GM04504 (cell line): ENCODE measurements at regions not wholly inside any gene's neighbourhood (a gene's known extent, or its start where the extent isn't known, plus 50 kb on each side); places are given as distances from the start of the nearest gene placed in this dataset.
A peak's percentile ranks its signal among the peaks of the same experiment; 100 is the strongest.
"Not testable (repeated sequence)": the region's sequence is repeated elsewhere in the genome, so short reads cannot be mapped to it uniquely, and the experiment has no call there.

ENCODE experiments used
- DNase-seq: peaks from one replicate; pipeline ENCODE4 v3.0.0-alpha.2; 2012; ENCODE audit warnings: low read depth

DNA sequence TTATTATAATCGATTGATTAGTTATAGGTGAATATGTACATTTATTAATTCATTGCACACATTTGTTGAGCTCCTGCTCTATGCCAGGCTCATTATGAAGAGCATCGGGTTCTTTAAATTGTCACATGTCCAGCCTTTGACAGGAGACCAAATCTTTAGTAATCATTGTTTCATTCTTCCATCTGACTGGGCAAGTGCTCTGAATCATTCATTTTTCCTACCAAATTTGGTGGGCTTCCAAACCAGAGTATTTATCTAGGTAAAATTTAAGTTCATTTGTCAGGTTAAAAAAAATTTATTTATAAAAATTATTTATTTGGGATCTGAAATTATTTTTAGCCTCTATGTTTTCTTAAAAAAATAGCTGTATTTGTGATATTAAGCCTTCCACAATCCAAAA is 404.9 kb upstream of the MMS22L start:
- DNase-seq = no peak

GRCh38 chr6:97689078-97689754 is 406.2 kb upstream of the MMS22L start:
- no peak for DNase-seq

- DNase-seq = peak; percentile 63
Measured at GRCh38 chr6:97697456-97697855, 414.4 kb upstream of the MMS22L start.

GRCh38 chr6:97701801-97702200 is 418.8 kb upstream of the MMS22L start:
- DNase-seq = no peak

- no peak for DNase-seq
Measured at GRCh38 chr6:97702248-97702647, 419.2 kb upstream of the MMS22L start.

DNA sequence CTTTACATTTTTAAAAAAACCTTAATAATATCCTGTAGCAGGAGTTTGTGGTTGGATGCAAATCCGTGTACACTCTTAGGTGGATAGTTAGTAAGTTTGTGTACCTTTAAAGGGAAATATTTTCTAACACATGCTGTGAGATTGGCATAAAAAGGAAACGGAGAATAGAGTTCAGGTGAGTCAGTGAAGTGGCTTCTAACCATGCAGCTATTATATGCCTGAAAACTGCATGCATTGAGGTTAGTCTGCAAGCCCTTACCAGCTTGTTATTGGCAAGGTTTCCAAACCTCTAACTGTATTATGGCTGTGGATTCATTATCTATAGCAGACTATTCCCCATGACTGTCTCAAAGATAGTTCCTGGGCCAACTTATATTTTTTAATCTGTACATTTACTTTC is 420.6 kb upstream of the MMS22L start:
- no peak for DNase-seq

- no peak for DNase-seq
Measured at GRCh38 chr6:97705568-97705967, 422.6 kb upstream of the MMS22L start.

- DNase-seq = no peak
Measured at GRCh38 chr6:97712751-97713150, 429.7 kb upstream of the MMS22L start.

DNA sequence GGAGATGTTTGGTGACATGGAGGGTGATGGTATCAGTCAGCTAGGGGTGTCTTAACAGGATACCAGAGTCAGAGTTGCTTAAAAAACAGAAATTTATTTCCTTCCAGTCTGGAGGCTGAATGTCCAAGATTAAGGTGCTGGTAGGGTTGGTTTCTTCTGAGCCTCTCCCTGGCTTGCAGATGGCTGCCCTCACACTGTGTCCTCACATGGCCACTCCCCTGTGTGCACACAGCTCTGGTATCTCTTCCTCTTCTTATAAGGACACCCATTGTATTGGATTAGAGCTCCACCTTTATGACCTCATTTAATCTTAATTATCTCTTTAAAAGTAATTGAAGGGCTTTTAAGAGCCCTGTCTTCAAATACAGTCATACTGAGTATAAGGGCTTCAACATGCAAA is 431.8 kb upstream of the MMS22L start:
- DNase-seq = no peak

DNA sequence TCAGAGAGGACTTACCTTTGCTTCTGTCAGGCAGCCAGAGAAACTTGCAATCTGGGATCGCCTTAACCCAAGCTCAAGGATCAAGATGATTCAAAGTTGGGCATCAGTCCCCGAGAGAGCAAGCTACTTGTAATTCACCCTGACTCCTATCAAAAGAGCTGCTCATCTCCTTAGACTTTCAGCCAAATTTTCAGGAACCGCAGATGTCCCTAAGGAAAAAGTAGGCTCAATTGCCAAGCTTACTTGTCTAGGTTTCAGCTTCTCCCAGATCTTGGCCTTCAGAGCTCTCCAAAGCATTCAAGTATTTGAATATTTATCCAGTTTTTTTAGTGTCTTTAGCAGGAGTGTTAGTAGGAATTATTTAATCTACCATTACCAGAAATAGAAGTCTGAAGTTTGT is 434.1 kb upstream of the MMS22L start:
- DNase-seq = peak; percentile 18

GRCh38 chr6:97726378-97726777 is 443.4 kb upstream of the MMS22L start:
- DNase-seq = no peak

GRCh38 chr6:97732045-97732444 is 449.0 kb upstream of the MMS22L start:
- DNase-seq = no peak

DNA sequence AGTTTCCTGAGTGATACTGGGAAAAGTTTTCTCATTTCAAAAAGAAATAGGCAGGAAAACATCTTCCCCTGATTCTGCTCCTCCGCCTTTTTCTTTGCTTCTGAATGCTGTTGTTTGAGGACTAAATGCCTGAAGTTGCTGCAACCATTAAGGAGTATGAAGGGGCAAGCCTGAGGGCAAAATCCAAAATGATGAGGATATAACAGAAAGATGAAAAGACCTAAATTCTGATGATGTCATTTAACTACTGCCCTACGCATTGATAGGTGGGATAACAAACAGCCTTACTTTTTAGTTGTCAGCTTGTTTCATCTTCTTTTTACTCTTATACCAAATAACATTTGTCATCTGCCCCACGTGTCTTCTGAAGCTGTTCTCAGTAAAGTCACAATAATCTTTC is 474.6 kb upstream of the MMS22L start:
- no peak for DNase-seq

DNA sequence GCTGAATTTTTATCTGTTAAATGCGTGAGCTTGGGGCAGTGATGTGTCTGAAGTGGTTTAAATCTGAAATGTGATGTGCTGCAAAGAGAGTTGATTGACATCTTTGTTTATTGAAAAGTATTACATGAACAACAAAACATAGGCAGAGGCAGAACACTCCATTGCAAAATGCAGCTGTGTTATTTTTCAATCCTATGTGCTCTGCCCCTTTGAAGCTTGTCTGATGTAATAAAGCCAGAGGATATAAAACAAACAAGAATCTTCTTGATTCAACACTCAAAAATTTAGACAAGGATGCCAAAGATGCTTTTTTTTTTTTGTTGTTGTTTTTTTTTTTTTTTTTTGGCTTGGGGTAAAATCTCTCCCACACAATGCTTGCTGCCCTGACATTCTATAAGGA is 482.4 kb upstream of the MMS22L start:
- peak; percentile 47 for DNase-seq

DNA sequence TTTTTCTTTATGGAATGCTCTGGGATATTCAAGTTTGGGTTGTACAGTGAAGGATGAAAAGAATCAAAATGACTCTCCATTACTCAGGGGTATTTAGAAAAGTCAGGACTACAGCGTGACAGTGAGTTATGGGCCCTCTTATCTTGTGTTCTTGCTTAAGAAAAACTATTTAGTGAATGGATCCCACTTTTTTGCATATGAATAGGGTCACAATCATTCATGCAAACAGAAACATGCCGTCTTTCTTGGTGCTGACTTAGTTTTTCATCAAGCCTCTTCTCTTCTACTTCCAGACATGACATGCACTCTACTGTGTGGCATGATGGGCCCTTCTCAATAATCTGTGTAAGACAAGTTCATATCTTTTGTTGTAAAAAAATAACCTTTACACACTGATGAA is 488.4 kb upstream of the MMS22L start:
- DNase-seq = no peak

GRCh38 chr6:97775012-97775411 is 492.0 kb upstream of the MMS22L start:
- DNase-seq = no peak

DNA sequence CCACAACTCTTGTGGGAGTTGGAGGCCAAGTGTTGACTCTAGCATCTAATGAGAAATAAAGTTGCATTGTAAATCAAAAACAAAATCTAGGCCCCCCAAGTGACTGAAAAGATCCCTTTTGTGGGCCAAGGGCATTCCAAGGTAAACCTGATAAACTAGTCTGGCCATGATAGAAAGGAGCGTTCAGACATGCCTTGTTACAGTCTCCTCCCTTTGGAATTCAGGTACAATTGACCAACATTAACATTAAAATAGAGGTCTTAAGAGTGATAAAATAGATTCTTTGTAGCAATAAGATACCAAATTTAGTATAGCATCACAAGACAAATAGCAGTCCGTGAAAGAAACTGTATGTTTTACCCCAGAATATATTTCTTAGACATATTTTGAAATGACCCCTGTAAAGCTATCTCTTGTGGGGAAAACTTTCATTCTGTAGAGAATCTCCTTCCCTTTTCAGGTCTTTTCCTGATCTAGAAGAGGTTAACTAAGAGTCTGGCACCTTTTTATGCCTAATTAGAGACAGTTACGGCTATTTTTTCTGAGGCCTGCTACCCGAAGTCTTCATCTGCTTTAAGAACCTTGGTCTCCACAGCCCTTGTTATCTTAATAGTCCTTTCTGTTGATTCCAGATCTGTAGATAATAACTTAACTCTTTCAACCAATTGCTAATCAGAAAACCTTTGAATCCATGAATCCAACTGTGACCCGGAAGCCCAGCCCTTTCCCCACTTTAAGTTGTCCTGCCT is 495.4 kb upstream of the MMS22L start:
- DNase-seq = no peak

DNA sequence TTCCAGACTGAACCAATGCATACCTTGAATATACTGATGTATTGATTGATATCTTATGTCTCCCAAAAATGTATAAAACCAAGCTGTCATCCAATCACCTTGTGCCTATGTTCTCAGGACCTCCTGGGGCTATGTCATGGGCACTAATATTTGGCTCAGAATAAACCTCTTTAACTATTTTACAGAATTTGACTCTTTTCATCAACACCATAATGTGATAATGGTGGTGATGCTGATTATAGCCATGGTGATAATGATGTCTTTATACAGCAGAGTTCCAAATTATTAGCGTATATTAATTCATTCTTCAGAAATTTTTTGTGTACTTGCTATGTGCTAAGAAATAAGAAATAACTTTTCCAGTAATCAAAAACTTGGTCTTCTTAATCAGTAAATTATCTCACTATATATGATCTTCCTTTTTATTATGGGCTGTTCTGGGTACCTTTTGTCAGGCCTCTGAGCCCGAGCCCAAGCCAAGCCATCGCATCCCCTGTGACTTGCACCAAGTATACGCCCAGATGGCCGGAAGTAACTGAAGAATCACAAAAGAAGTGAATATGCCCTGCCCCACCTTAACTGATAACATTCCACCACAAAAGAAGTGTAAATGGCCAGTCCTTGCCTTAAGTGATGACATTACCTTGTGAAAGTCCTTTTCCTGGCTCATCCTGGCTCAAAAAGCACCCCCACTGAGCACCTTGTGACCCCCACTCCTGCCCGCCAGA is 496.2 kb upstream of the MMS22L start:
- DNase-seq = not testable (repeated sequence)

DNA sequence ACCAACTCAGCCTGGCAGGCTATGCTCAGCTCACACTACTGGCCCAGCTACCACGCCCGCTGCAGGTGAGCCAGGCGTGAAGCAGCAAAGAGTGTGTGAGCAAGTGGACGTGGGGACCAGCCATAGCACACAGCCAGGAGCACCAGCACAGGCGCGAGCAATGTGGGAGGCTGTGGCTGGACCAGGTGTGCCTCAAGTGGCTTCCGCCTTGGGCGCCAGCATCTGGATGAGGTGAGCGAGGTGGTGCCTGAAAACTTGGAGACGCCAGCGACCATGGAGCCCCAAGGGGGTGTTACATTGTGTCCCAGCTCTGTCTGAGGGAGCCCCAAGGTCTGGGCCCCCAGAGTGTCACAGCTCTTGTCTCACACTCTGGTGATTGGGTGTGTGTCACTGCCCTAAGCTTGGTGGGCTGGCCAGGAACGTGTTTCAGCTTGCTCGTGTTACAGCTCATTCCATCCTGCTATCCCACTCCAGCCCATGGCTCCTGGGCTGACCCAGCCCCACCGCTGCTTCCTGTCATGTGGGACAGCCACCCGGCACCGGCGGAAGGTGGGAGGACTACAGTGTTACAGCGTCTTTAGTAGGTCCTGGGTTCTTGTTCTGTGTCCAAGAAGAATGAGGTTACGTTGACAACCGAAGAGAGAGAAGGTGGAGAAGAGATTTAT is 508.0 kb upstream of the MMS22L start:
- no peak for DNase-seq

- DNase-seq = no peak
Measured at GRCh38 chr6:97805596-97805995, 522.6 kb upstream of the MMS22L start.

DNA sequence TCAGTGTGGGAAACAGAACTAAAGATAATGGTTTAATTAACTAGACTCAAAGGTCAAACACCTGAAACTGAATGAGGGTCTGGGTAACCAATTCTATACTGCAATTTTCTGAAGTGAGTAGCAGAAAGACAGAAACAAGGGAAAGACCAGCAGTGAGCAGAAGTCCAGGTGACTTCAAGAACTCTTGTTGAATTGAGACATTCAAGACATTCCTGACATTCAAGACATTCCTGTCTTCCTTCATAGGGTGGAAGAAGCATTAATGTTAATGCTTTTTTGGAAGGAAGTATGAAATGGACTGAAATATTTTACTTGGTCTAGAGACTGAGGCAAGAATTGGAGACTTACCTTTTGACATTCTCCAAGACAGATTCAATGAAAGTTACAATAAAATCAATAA is 529.9 kb upstream of the MMS22L start:
- no peak for DNase-seq

- DNase-seq = no peak
Measured at GRCh38 chr6:97813889-97814567, 531.0 kb upstream of the MMS22L start.
